SK-N-SH (cell line): ENCODE measurements at regions not wholly inside any gene's neighbourhood (a gene's known extent, or its start where the extent isn't known, plus 50 kb on each side); places are given as distances from the start of the nearest gene placed in this dataset.

ENCODE experiments used
- CTCF ChIA-PET: fragments of 300-600, 350-600 bp; formaldehyde crosslinking; extraction: SDS; loops from one replicate; lab custom pipeline; 2021; lab: Yijun Ruan, JAX
- POLR2A ChIA-PET: fragments of 350-600 bp; sonication (Branson Sonifier 250); formaldehyde crosslinking; extraction: SDS; loops from one replicate; lab custom pipeline; 2020; ENCODE audit warnings: antibody characterized with exemption, inconsistent platforms; lab: Yijun Ruan, JAX
- DNase-seq: peaks from one replicate; pipeline ENCODE4 v3.0.0; 2012
- H2AFZ ChIP-seq: fragments of 200-600 bp; sonication (generic); 2 replicates; pipeline ENCODE4 v1.8.1; 2016; ENCODE audit warnings: antibody characterized with exemption, mild to moderate bottlenecking, low read depth
- H3F3A ChIP-seq: fragments of 200-600 bp; sonication (generic); replicated peaks from 2 replicates; pipeline ENCODE3; 2016; ENCODE audit warnings: antibody characterized with exemption, mild to moderate bottlenecking; ENCODE audit not compliant: insufficient read depth
- H3K27ac ChIP-seq, 2 experiments: fragments of 200-500 bp in 1 of 2; fragments of 200-600 bp in 1 of 2; sonication (Bioruptor generic) in 1 of 2; sonication (generic), shearing (Covaris generic) in 1 of 2; 2 replicates each; pipeline versions ENCODE4 v1.5.1 to v1.6.1; 2014 to 2016; ENCODE audit warnings: low read depth in 2 of 2, inconsistent platforms in 1 of 2, low read length in 1 of 2, mild to moderate bottlenecking in 1 of 2, mixed read lengths in 1 of 2
- H3K27me3 ChIP-seq: fragments of 200-600 bp; sonication (generic), shearing (Covaris generic); 2 replicates; pipeline ENCODE4 v1.6.1; 2016; ENCODE audit warnings: mixed run types; ENCODE audit not compliant: insufficient read depth
- H3K36me3 ChIP-seq, 2 experiments: fragments of 200-500 bp in 1 of 2; fragments of 200-600 bp in 1 of 2; sonication (Bioruptor generic) in 1 of 2; sonication (generic) in 1 of 2; replicated peaks in 1 of 2; 2 replicates each; pipeline versions ENCODE3 to v1.5.1; 2014 to 2016; ENCODE audit warnings: low read length in 1 of 2, mild to moderate bottlenecking in 1 of 2; ENCODE audit not compliant: insufficient read depth in 2 of 2, control insufficient read depth in 1 of 2
- H3K4me1 ChIP-seq, 2 experiments: fragments of 200-500 bp in 1 of 2; fragments of 200-600 bp in 1 of 2; sonication (Bioruptor generic) in 1 of 2; sonication (generic), shearing (Covaris generic) in 1 of 2; 2 replicates each; pipeline versions ENCODE4 v1.5.1 to v1.6.1; 2014 to 2016; ENCODE audit warnings: low read depth in 1 of 2, low read length in 1 of 2, mixed run types in 1 of 2; ENCODE audit not compliant: insufficient read depth in 2 of 2, control insufficient read depth in 1 of 2
- H3K4me2 ChIP-seq: fragments of 200-600 bp; sonication (generic), shearing (Covaris generic); 2 replicates; pipeline ENCODE4 v1.6.1; 2017; ENCODE audit warnings: mixed run types
- H3K4me3 ChIP-seq, 2 experiments: fragments of 200-500 bp in 1 of 2; fragments of 200-600 bp in 1 of 2; sonication (Bioruptor generic) in 1 of 2; sonication (generic), shearing (Covaris generic) in 1 of 2; 2 replicates each; pipeline versions ENCODE4 v1.5.1 to v1.8.1; 2014 to 2016; ENCODE audit warnings: low read depth in 2 of 2, inconsistent platforms in 1 of 2, low read length in 1 of 2, mild to moderate bottlenecking in 1 of 2, mixed read lengths in 1 of 2, moderate library complexity in 1 of 2
- H3K79me2 ChIP-seq: fragments of 200-600 bp; sonication (generic); 2 replicates; pipeline ENCODE4 v1.8.1; 2017; ENCODE audit warnings: mild to moderate bottlenecking; ENCODE audit not compliant: insufficient read depth
- H3K9ac ChIP-seq: fragments of 200-600 bp; sonication (generic); 2 replicates; pipeline ENCODE4 v1.6.1; 2017; ENCODE audit warnings: mixed run types
- H3K9me2 ChIP-seq: fragments of 200-600 bp; sonication (generic); 2 replicates; pipeline ENCODE4 v1.6.1; 2017; ENCODE audit warnings: mixed run types
- H3K9me3 ChIP-seq: fragments of 200-600 bp; sonication (generic); 2 replicates; pipeline ENCODE4 v1.6.1; 2017; ENCODE audit warnings: mixed run types, mild to moderate bottlenecking, moderate library complexity
- H4K20me1 ChIP-seq: fragments of 200-600 bp; sonication (generic); 2 replicates; pipeline ENCODE4 v1.6.1; 2017; ENCODE audit warnings: mild to moderate bottlenecking, mixed run types; ENCODE audit not compliant: insufficient read depth
- CTCF ChIP-seq: fragments of 200-600 bp; sonication (generic); IDR thresholded peaks from 2 replicates; pipeline ENCODE4 v1.6.1; 2017; ENCODE audit warnings: antibody characterized with exemption, mild to moderate bottlenecking, moderate library complexity
- EP300 ChIP-seq, 2 experiments: IDR thresholded peaks; 2 replicates each; pipeline versions ENCODE4 v1.4.0 to v1.6.1; 2012; ENCODE audit warnings: borderline replicate concordance in 1 of 2, low read depth in 1 of 2, low read length in 1 of 2
- MAX ChIP-seq: IDR thresholded peaks from 2 replicates; pipeline ENCODE4 v1.4.0; 2012; ENCODE audit warnings: low read depth
- MXI1 ChIP-seq: IDR thresholded peaks from 2 replicates; pipeline ENCODE4 v1.6.1; 2012; ENCODE audit warnings: mild to moderate bottlenecking, low read depth, low read length, improper control_type of control experiment
- NFIC ChIP-seq: IDR thresholded peaks from 2 replicates; pipeline ENCODE4 v1.4.0; 2012; ENCODE audit warnings: borderline replicate concordance
- POLR2AphosphoS5 ChIP-seq: IDR thresholded peaks from 2 replicates; pipeline ENCODE4 v1.6.1; 2012; ENCODE audit warnings: low read depth, low read length
- RAD21 ChIP-seq: IDR thresholded peaks from 2 replicates; pipeline ENCODE4 v1.6.1; 2012; ENCODE audit warnings: mild to moderate bottlenecking, low read length
- RCOR1 ChIP-seq: fragments of 150-350 bp; IDR thresholded peaks from 2 replicates; pipeline ENCODE4 v1.6.1; 2017; ENCODE audit warnings: antibody characterized with exemption, low read length
- REST ChIP-seq: IDR thresholded peaks from 2 replicates; pipeline ENCODE4 v1.6.1; 2012; ENCODE audit warnings: mild to moderate bottlenecking, low read depth, low read length, moderate library complexity
- RFX5 ChIP-seq: IDR thresholded peaks from 2 replicates; pipeline ENCODE4 v1.6.1; 2012; ENCODE audit warnings: mild to moderate bottlenecking, improper control_type of control experiment, low read length
- RXRA ChIP-seq: IDR thresholded peaks from 2 replicates; pipeline ENCODE4 v1.4.0; 2012; ENCODE audit warnings: low read depth, mild to moderate bottlenecking, borderline replicate concordance
- USF2 ChIP-seq: fragments of 150-350 bp; IDR thresholded peaks from 2 replicates; pipeline ENCODE4 v1.6.1; 2017; ENCODE audit warnings: antibody characterized with exemption, low read length, low read depth, borderline replicate concordance
- WGBS: methylation state at CpG from one replicate; pipeline ENCODE4 v1.1.6; 2017; ENCODE audit warnings: low lambda C conversion rate; 5-methylcytosine and 5-hydroxymethylcytosine counted together

- Histone ChIP-seq H3K9me2 (no peaks in the 10 kb centered on the region), H3F3A (no peaks in the 10 kb centered on the region), H3K4me3 (no peak overlapping the region), H3K79me2 (no peaks in the 10 kb centered on the region), H3K4me2 (no peak overlapping the region), H4K20me1 (no peaks in the 10 kb centered on the region), H2AFZ (peak overlapping the region; percentile 56; the same call in 1 of the 2 replicates), H3K9ac (no peak overlapping the region), H3K27ac (no peak overlapping the region), H3K27me3 (no peaks in the 10 kb centered on the region), H3K36me3 (no peaks in the 10 kb centered on the region), H3K9me3 (no peaks in the 10 kb centered on the region), H3K4me1 (no peaks in the 10 kb centered on the region; a peak in 1 of 4 replicates)
- 0% methylated on average over 3 of the region's 3 CpGs for WGBS
- ChIA-PET CTCF (no interaction called here), POLR2A (no interaction called here)
- DNase-seq: no peak
- no peak for TF ChIP-seq CTCF
- no peak for TF ChIP-seq POLR2AphosphoS5
- no peak for TF ChIP-seq RAD21
- no peak for TF ChIP-seq MXI1
- TF ChIP-seq USF2: no peak
- TF ChIP-seq RFX5: no peak
- TF ChIP-seq REST: no peak
- no peak for TF ChIP-seq RCOR1
- no peak for TF ChIP-seq EP300 (IDR thresholded peaks at IDR 0.05; ENCODE audit: borderline replicate concordance in 1 of 2, low read depth in 1 of 2, low read length in 1 of 2)
- TF ChIP-seq NFIC: no peak
- no peak for TF ChIP-seq RXRA
- no peak for TF ChIP-seq MAX
These were observed 266.8 kb upstream of the CLEC14A start for GRCh38 chr14:38522724-38523123.
